Endothelial cell of umbilical vein (primary cell): ENCODE measurements at regions not wholly inside any gene's neighbourhood (a gene's known extent, or its start where the extent isn't known, plus 50 kb on each side); places are given as distances from the start of the nearest gene placed in this dataset.

ENCODE experiments used
- BruUV-seq: library from RNA; stranded (reverse); fragments of 400-500 nt; replicated peaks from 2 replicates; lab custom pipeline; 2021; lab: Mats Ljungman, UMichigan
- CTCF ChIA-PET: fragments of 300-600, 350-600 bp; sonication (Branson Sonifier 250); formaldehyde crosslinking; loops from one replicate; lab custom pipeline; 2021; ENCODE audit warnings: antibody characterized with exemption, inconsistent platforms; lab: Charles Lee
- POLR2A ChIA-PET: fragments of 300-600, 350-600 bp; sonication (Branson Sonifier 250); formaldehyde crosslinking; loops from one replicate; lab custom pipeline; 2021; ENCODE audit warnings: antibody characterized with exemption, inconsistent platforms; lab: Charles Lee
- DNase-seq: peaks from one replicate; pipeline ENCODE4 v3.0.0-alpha.2; 2011; ENCODE audit warnings: low read depth, low spot score
- FAIRE-seq: peaks from 2 replicates; lab custom pipeline; 2011; peaks lifted over from hg19 to GRCh38; lab: Jason Lieb, UNC
- H2AFZ ChIP-seq: 2 replicates; pipeline ENCODE4 v1.6.0; 2012; ENCODE audit warnings: low read depth, low read length, control low read depth, inconsistent platforms
- H3K27ac ChIP-seq: 2 replicates; pipeline ENCODE4 v1.5.1; 2011; ENCODE audit warnings: low read depth, mild to moderate bottlenecking, control low read depth, low read length, moderate library complexity; ENCODE audit not compliant: insufficient read depth
- H3K27me3 ChIP-seq, 2 experiments: 2 replicates each; pipeline versions ENCODE4 v1.6.0 to v1.6.1; 2011; ENCODE audit warnings: low read length in 2 of 2, mixed read lengths in 1 of 2; ENCODE audit not compliant: control insufficient read depth in 2 of 2, insufficient read depth in 2 of 2
- H3K36me3 ChIP-seq, 2 experiments: 2 replicates in 1 of 2; 3 replicates in 1 of 2; pipeline ENCODE4 v1.5.1; 2011; ENCODE audit warnings: low read length in 2 of 2, mild to moderate bottlenecking in 1 of 2, moderate library complexity in 1 of 2; ENCODE audit not compliant: control insufficient read depth in 2 of 2, insufficient read depth in 2 of 2; ENCODE audit errors: extremely low read depth in 1 of 2
- H3K4me1 ChIP-seq: 3 replicates; pipeline ENCODE4 v1.5.1; 2011; ENCODE audit warnings: mild to moderate bottlenecking, low read length; ENCODE audit not compliant: control insufficient read depth, insufficient read depth; ENCODE audit errors: extremely low read depth
- H3K4me2 ChIP-seq: 2 replicates; pipeline ENCODE4 v1.6.1; 2011; ENCODE audit warnings: low read length, control low read depth, mixed read lengths; ENCODE audit not compliant: insufficient read depth
- H3K4me3 ChIP-seq, 3 experiments: fragments of 200-600 bp in 1 of 3; sonication (generic), shearing (Covaris generic) in 1 of 3; replicated peaks in 1 of 3; 2 replicates each; pipeline ENCODE4 v1.5.1; 2011 to 2016; ENCODE audit warnings: control low read depth in 3 of 3, low read length in 3 of 3, mild to moderate bottlenecking in 2 of 3, inconsistent platforms in 1 of 3, low read depth in 1 of 3, moderate library complexity in 1 of 3; ENCODE audit not compliant: insufficient read depth in 1 of 3
- H3K79me2 ChIP-seq: 2 replicates; pipeline ENCODE4 v1.6.0; 2012; ENCODE audit warnings: low read length, inconsistent platforms; ENCODE audit not compliant: control insufficient read depth, insufficient read depth
- H3K9ac ChIP-seq: replicated peaks from 2 replicates; pipeline ENCODE3; 2011; ENCODE audit warnings: low read length, control low read depth; ENCODE audit not compliant: insufficient read depth; ENCODE audit errors: extremely low read depth
- H3K9me1 ChIP-seq: replicated peaks from 3 replicates; pipeline ENCODE4 v1.6.0; 2011; ENCODE audit warnings: mild to moderate bottlenecking, low read length; ENCODE audit not compliant: control insufficient read depth, insufficient read depth; ENCODE audit errors: extremely low read depth
- H3K9me3 ChIP-seq: replicated peaks from 2 replicates; pipeline ENCODE4 v1.5.1; 2012; ENCODE audit warnings: low read length, inconsistent platforms; ENCODE audit not compliant: control insufficient read depth, insufficient read depth
- H4K20me1 ChIP-seq: replicated peaks from 2 replicates; pipeline ENCODE3; 2011; ENCODE audit warnings: mild to moderate bottlenecking, low read length; ENCODE audit not compliant: control insufficient read depth, insufficient read depth; ENCODE audit errors: extremely low read depth
- CTCF ChIP-seq, 2 donors: IDR thresholded peaks; 1 replicate in 1 of 2; 2 replicates in 1 of 2; pipeline ENCODE4 v1.5.1; 2011; ENCODE audit warnings: low read length in 2 of 2, mild to moderate bottlenecking in 2 of 2, moderate library complexity in 2 of 2, control low read depth in 1 of 2, inconsistent platforms in 1 of 2, low read depth in 1 of 2; ENCODE audit not compliant: insufficient read depth in 1 of 2; ENCODE audit errors: extremely low read depth in 1 of 2
- EZH2 ChIP-seq: IDR thresholded peaks from 2 replicates; pipeline ENCODE4 v1.6.1; 2012; ENCODE audit warnings: borderline replicate concordance, low read depth, mild to moderate bottlenecking, moderate library complexity, low read length, inconsistent platforms; ENCODE audit not compliant: severe bottlenecking
- FOS ChIP-seq: IDR thresholded peaks from 2 replicates; pipeline ENCODE4 v1.6.1; 2011; ENCODE audit warnings: mild to moderate bottlenecking, low read length, moderate library complexity, borderline replicate concordance; ENCODE audit not compliant: insufficient read depth
- GATA2 ChIP-seq: IDR thresholded peaks from 2 replicates; pipeline ENCODE4 v1.7.0; 2011; ENCODE audit warnings: low read depth, mild to moderate bottlenecking, moderate library complexity, mixed read lengths, low read length; ENCODE audit not compliant: insufficient read length, insufficient read depth
- JUN ChIP-seq: IDR thresholded peaks from 2 replicates; pipeline ENCODE4 v1.6.1; 2011; ENCODE audit warnings: borderline replicate concordance, low read depth; ENCODE audit not compliant: insufficient read length, insufficient read depth
- MAX ChIP-seq: IDR thresholded peaks from 2 replicates; pipeline ENCODE4 v1.6.1; 2011; ENCODE audit not compliant: insufficient read depth, insufficient read length
- MYC ChIP-seq: IDR thresholded peaks from one replicate; pipeline ENCODE4 v1.6.1; 2011; ENCODE audit warnings: mild to moderate bottlenecking, low read depth, low read length
- POLR2A ChIP-seq: IDR thresholded peaks from 2 replicates; pipeline ENCODE4 v1.6.1; 2012; ENCODE audit warnings: low read depth, mild to moderate bottlenecking, control low read depth, low read length
- POLR2AphosphoS5 ChIP-seq: IDR thresholded peaks from 2 replicates; pipeline ENCODE4 v1.6.1; 2012; ENCODE audit warnings: low read depth, mild to moderate bottlenecking, control low read depth, low read length, moderate library complexity; ENCODE audit not compliant: insufficient read depth
- dilution Hi-C: fragments of 300-500 bp; cut with MboI; formaldehyde crosslinking; loops from one replicate; pipeline ENCODE4 v1.15.0; 2019; ENCODE audit warnings: low sequenced_read_pairs; ENCODE audit not compliant: extremely low pct_ligation_motif_present
- intact Hi-C: fragments of 100-400 bp; cut with micrococcal nuclease; formaldehyde crosslinking; loops from one replicate; pipeline ENCODE4 v1.10.0; 2022

GRCh38 chr1:216883518-216883917, 160.3 kb upstream of the ESRRG start:
- ChIA-PET CTCF (no interaction called here), POLR2A (no interaction called here)
- no peaks in the 10 kb centered on the region for H3K79me2 ChIP-seq
- no peak for FAIRE-seq
- dilution Hi-C loops (no loop called here), intact Hi-C loops (no loop called here)
- DNase-seq = no peak
- no peaks in the 10 kb centered on the region for H4K20me1 ChIP-seq
- no peak for TF ChIP-seq POLR2AphosphoS5
- TF ChIP-seq JUN = no peak
- TF ChIP-seq EZH2 = no peak
- no peak for TF ChIP-seq CTCF (IDR thresholded peaks at IDR 0.05; ENCODE audit: extremely low read depth in 1 of 2, insufficient read depth in 1 of 2, low read depth in 1 of 2, low read length in 2 of 2)
- TF ChIP-seq GATA2 = no peak
- no peak for TF ChIP-seq MYC
- no peak for TF ChIP-seq MAX
- no peak for TF ChIP-seq POLR2A
- no peak for TF ChIP-seq FOS
- no peak overlapping the region for H3K4me2 ChIP-seq
- BruUV-seq = no TSS peak
- no peaks in the 10 kb centered on the region for H3K27me3 ChIP-seq
- no peaks in the 10 kb centered on the region for H3K36me3 ChIP-seq
- H3K9me1 ChIP-seq = no peaks in the 10 kb centered on the region
- H3K9ac ChIP-seq = no peak overlapping the region
- H3K4me1 ChIP-seq = no peaks in the 10 kb centered on the region
- no peak overlapping the region for H3K4me3 ChIP-seq
- H3K9me3 ChIP-seq = peaks cover 4% of the 10 kb centered on the region
- no peak overlapping the region for H3K27ac ChIP-seq
- H2AFZ ChIP-seq = no peak overlapping the region
